ENCODE measurements at regions not wholly inside any gene's neighbourhood (a gene's known extent, or its start where the extent isn't known, plus 50 kb on each side); places are given as distances from the start of the nearest gene placed in this dataset.
A peak's percentile ranks its signal among the peaks of the same experiment; 100 is the strongest.

GRCh38 chr5:61674378-61674777 lies 342.3 kb downstream of the ZSWIM6 start:
- Histone ChIP-seq H3K9me3 (no peaks in the 10 kb centered on the region), H3K27me3 (ENCODE audit: low read depth) (no peaks in the 10 kb centered on the region), H3K4me1 (no peaks in the 10 kb centered on the region), H3K36me3 (no peaks in the 10 kb centered on the region), H3K4me3 (no peak overlapping the region), H3K27ac (no peak overlapping the region)
- ATAC-seq (no peak), DNase-seq (no peak)
- intact Hi-C loops (cut with DNase I): no loop called here
- TF ChIP-seq CTCF (IDR thresholded peaks at IDR 0.05): no peak

GRCh38 chr5:61675015-61675692 lies 343.1 kb downstream of the ZSWIM6 start:
- TF ChIP-seq CTCF (IDR thresholded peaks at IDR 0.05): no peak
- H3K9me3 ChIP-seq: no peaks in the 10 kb centered on the region
- ATAC-seq (peak in 1 of 2 donors; percentile 19), DNase-seq (no peak)
- intact Hi-C loops (cut with DNase I): no loop called here
- no peak overlapping the region for H3K4me3 ChIP-seq
- H3K27ac ChIP-seq: no peak overlapping the region
- H3K4me1 ChIP-seq: no peaks in the 10 kb centered on the region
- no peaks in the 10 kb centered on the region for H3K36me3 ChIP-seq
- H3K27me3 ChIP-seq (ENCODE audit: low read depth): no peaks in the 10 kb centered on the region

- Histone ChIP-seq H3K36me3 (no peaks in the 10 kb centered on the region), H3K27me3 (ENCODE audit: low read depth) (no peaks in the 10 kb centered on the region), H3K27ac (no peak overlapping the region), H3K9me3 (no peaks in the 10 kb centered on the region), H3K4me1 (no peaks in the 10 kb centered on the region), H3K4me3 (no peak overlapping the region)
- intact Hi-C loops (cut with DNase I): no loop called here
- no peak for ATAC-seq
- no peak for DNase-seq
- no peak for TF ChIP-seq CTCF (IDR thresholded peaks at IDR 0.05)
Measured at GRCh38 chr5:61677220-61677619, 345.2 kb downstream of the ZSWIM6 start.

GRCh38 chr5:61678966-61679365 lies 346.9 kb downstream of the ZSWIM6 start:
- H3K4me1 ChIP-seq: no peaks in the 10 kb centered on the region
- intact Hi-C loops (cut with DNase I): no loop called here
- no peaks in the 10 kb centered on the region for H3K27me3 ChIP-seq (ENCODE audit: low read depth)
- no peak overlapping the region for H3K27ac ChIP-seq
- no peaks in the 10 kb centered on the region for H3K9me3 ChIP-seq
- ATAC-seq (no peak), DNase-seq (no peak)
- H3K36me3 ChIP-seq: no peaks in the 10 kb centered on the region
- TF ChIP-seq CTCF (IDR thresholded peaks at IDR 0.05): no peak
- H3K4me3 ChIP-seq: no peak overlapping the region

GRCh38 chr5:61679562-61679961 lies 347.5 kb downstream of the ZSWIM6 start:
- H3K4me1 ChIP-seq: no peaks in the 10 kb centered on the region
- no peaks in the 10 kb centered on the region for H3K27me3 ChIP-seq (ENCODE audit: low read depth)
- no peak overlapping the region for H3K4me3 ChIP-seq
- H3K27ac ChIP-seq: no peak overlapping the region
- no peak for TF ChIP-seq CTCF (IDR thresholded peaks at IDR 0.05)
- no peak for ATAC-seq
- intact Hi-C loops (cut with DNase I): no loop called here
- DNase-seq: no peak
- H3K36me3 ChIP-seq: no peaks in the 10 kb centered on the region
- no peaks in the 10 kb centered on the region for H3K9me3 ChIP-seq

Data from lower lobe of right lung (tissue), 2 donors.